WTC11 (cell line): ENCODE measurements at regions not wholly inside any gene's neighbourhood (a gene's known extent, or its start where the extent isn't known, plus 50 kb on each side); places are given as distances from the start of the nearest gene placed in this dataset.
"Not testable (repeated sequence)": the region's sequence is repeated elsewhere in the genome, so short reads cannot be mapped to it uniquely, and the experiment has no call there.

Source experiments
- ATAC-seq: fragments of 200-7000 bp; cut with Tn5 transposase; 2 replicates; pipeline ENCODE4 v1.10.0; 2021; ENCODE audit warnings: mild to moderate bottlenecking, moderate library complexity
- CTCF ChIA-PET: fragments of 300-600 bp; sonication (Branson Sonifier 250); formaldehyde crosslinking; loops from one replicate; lab custom pipeline; 2021; ENCODE audit warnings: antibody characterized with exemption; lab: Charles Lee
- POLR2A ChIA-PET: fragments of 350-600 bp; sonication (Branson Sonifier 250); formaldehyde crosslinking; loops from one replicate; lab custom pipeline; 2021; ENCODE audit warnings: antibody characterized with exemption; lab: Charles Lee
- DNase-seq: peaks from one replicate; pipeline ENCODE4 v3.0.0; 2021; ENCODE audit warnings: low spot score
- H3K27ac Mint-ChIP-seq: 2 replicates; pipeline ENCODE4 v1.8.0; 2021; ENCODE audit warnings: mixed read lengths
- H3K27me3 Mint-ChIP-seq: 2 replicates; pipeline ENCODE4 v1.8.0; 2021; ENCODE audit warnings: low read depth, mild to moderate bottlenecking, moderate library complexity, mixed read lengths
- H3K36me3 Mint-ChIP-seq: 2 replicates; pipeline ENCODE4 v1.8.0; 2021; ENCODE audit warnings: mixed read lengths
- H3K4me1 Mint-ChIP-seq: 2 replicates; pipeline ENCODE4 v1.8.0; 2022; ENCODE audit warnings: mixed read lengths
- H3K4me3 Mint-ChIP-seq: 2 replicates; pipeline ENCODE4 v1.8.0; 2021; ENCODE audit warnings: mild to moderate bottlenecking, moderate library complexity, mixed read lengths
- H3K9me3 Mint-ChIP-seq: 2 replicates; pipeline ENCODE4 v1.8.0; 2021; ENCODE audit warnings: mixed read lengths
- FOXP1 ChIP-seq: sonication (generic); formaldehyde crosslinking; IDR thresholded peaks from 2 replicates; pipeline ENCODE4 v1.8.0; 2022; ENCODE audit warnings: missing genetic modification reagents, mild to moderate bottlenecking, moderate library complexity, borderline replicate concordance
- GABPB1 ChIP-seq: sonication (generic); formaldehyde crosslinking; IDR thresholded peaks from 2 replicates; pipeline ENCODE4 v1.8.1; 2023; ENCODE audit warnings: mild to moderate bottlenecking, missing genetic modification reagents
- GTF2I ChIP-seq: fragments of 250-450 bp; sonication (Bioruptor Pico); conservative IDR thresholded peaks from 2 replicates; pipeline ENCODE4 v1.4.0; 2021; ENCODE audit warnings: mild to moderate bottlenecking
- HMGA2 ChIP-seq: fragments of 250-450 bp; sonication (Bioruptor Pico); IDR thresholded peaks from 2 replicates; pipeline ENCODE4 v1.4.0; 2021; ENCODE audit warnings: mild to moderate bottlenecking, moderate library complexity
- IRF2 ChIP-seq: sonication (generic); formaldehyde crosslinking; IDR thresholded peaks from 2 replicates; pipeline ENCODE4 v1.8.0; 2022; ENCODE audit warnings: low read depth, missing genetic modification reagents, borderline replicate concordance
- NFATC4 ChIP-seq: fragments of 250-450 bp; sonication (Bioruptor Pico); IDR thresholded peaks from 2 replicates; pipeline ENCODE4 v1.9.0; 2021; ENCODE audit warnings: mild to moderate bottlenecking
- NFE2L1 ChIP-seq: sonication (generic); formaldehyde crosslinking; IDR thresholded peaks from 2 replicates; pipeline ENCODE4 v1.8.1; 2023; ENCODE audit warnings: missing genetic modification reagents
- NFYB ChIP-seq: sonication (generic); formaldehyde crosslinking; conservative IDR thresholded peaks from 2 replicates; pipeline ENCODE4 v1.8.0; 2022; ENCODE audit warnings: low read depth, missing genetic modification reagents
- PRRX2 ChIP-seq: fragments of 250-450 bp; sonication (Bioruptor Pico); IDR thresholded peaks from 2 replicates; pipeline ENCODE4 v1.8.0; 2021; ENCODE audit warnings: mild to moderate bottlenecking
- SOX15 ChIP-seq: fragments of 250-450 bp; sonication (Bioruptor Pico); IDR thresholded peaks from 2 replicates; pipeline ENCODE4 v1.9.0; 2021; ENCODE audit warnings: mild to moderate bottlenecking
- TCF7 ChIP-seq: sonication (generic); formaldehyde crosslinking; IDR thresholded peaks from 2 replicates; pipeline ENCODE4 v1.8.0; 2022; ENCODE audit warnings: mild to moderate bottlenecking, low read depth, missing genetic modification reagents, moderate library complexity
- ZNF121 ChIP-seq: sonication (generic); formaldehyde crosslinking; IDR thresholded peaks from 2 replicates; pipeline ENCODE4 v1.8.0; 2023; ENCODE audit warnings: missing genetic modification reagents
- ZNF219 ChIP-seq: sonication (generic); formaldehyde crosslinking; IDR thresholded peaks from 2 replicates; pipeline ENCODE4 v1.8.0; 2023; ENCODE audit warnings: missing genetic modification reagents, mild to moderate bottlenecking, borderline replicate concordance
- ZNF263 ChIP-seq: sonication (generic); formaldehyde crosslinking; IDR thresholded peaks from 2 replicates; pipeline ENCODE4 v1.8.1; 2022; ENCODE audit warnings: low read depth, mild to moderate bottlenecking, moderate library complexity, missing genetic modification reagents
- ZNF423 ChIP-seq: fragments of 250-450 bp; sonication (Bioruptor Pico); IDR thresholded peaks from 2 replicates; pipeline ENCODE4 v2.1.2; 2022; ENCODE audit warnings: mild to moderate bottlenecking, moderate library complexity
- TF ChIP-seq, protein P1 (sequence below): sonication (generic); formaldehyde crosslinking; IDR thresholded peaks from 2 replicates; pipeline ENCODE4 v1.8.0; 2023; ENCODE audit warnings: mild to moderate bottlenecking, missing genetic modification reagents
- TF ChIP-seq, protein P2 (sequence below): sonication (generic); formaldehyde crosslinking; IDR thresholded peaks from 2 replicates; pipeline ENCODE4 v1.8.1; 2023; ENCODE audit warnings: mild to moderate bottlenecking, missing genetic modification reagents
- TF ChIP-seq, protein P3 (sequence below): sonication (generic); formaldehyde crosslinking; IDR thresholded peaks from 2 replicates; pipeline ENCODE4 v1.8.0; 2022; ENCODE audit warnings: missing genetic modification reagents

DNA sequence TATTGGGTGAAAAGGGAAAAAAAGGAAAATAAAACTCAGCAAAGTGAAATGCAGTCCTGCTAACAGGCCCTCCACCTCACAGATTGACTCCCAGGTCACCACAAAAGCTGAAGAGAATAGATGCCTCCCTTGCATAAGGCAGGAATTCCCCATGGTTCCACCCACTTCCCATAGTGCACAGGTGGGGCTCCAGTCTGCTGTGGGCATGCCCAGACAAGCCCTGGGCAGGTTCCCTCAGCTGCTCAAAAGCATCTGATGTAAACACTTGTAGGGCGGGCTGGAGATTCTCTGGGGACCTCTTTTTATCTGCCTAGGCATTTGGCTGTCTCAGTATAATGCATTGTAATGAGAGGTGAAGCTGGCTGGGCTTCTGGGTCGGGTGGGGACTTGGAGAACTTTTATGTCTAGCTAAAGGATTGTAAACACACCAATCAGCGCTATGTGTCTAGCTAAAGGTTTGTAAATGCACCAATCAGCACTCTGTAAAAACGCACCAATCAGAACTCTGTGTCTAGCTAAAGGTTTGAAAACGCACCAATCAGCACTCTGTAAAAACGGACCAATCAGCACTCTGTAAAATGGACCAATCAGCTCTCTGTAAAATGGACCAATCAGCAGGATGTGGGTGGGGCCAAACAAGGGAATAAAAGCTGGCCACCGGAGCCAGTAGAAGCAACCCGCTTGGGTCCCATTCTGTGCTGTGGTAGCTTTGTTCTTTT, 1231.5 kb downstream of the ADGRL3 start:
- not testable (repeated sequence) for DNase-seq
- peak; percentile 54 for TF ChIP-seq NFYB (CRISPR knock-in tag)
- TF ChIP-seq, all 79 proteins: peak for 1; not testable (repeated sequence) for 78
- H3K4me3 Mint-ChIP-seq, CTCF ChIA-PET, POLR2A ChIA-PET, H3K27me3 Mint-ChIP-seq: not testable (repeated sequence)
- Mint-ChIP-seq H3K4me1 (peaks cover 17% of the 10 kb centered on the region), H3K9me3 (peaks cover 31% of the 10 kb centered on the region), H3K36me3 (peaks cover 13% of the 10 kb centered on the region), H3K27ac (peak overlapping the region; percentile 41; the same call in 1 of the 2 replicates)
- ATAC-seq = 0 out of 2 replicates have a peak, but pooled peaks have one; percentile 34

DNA sequence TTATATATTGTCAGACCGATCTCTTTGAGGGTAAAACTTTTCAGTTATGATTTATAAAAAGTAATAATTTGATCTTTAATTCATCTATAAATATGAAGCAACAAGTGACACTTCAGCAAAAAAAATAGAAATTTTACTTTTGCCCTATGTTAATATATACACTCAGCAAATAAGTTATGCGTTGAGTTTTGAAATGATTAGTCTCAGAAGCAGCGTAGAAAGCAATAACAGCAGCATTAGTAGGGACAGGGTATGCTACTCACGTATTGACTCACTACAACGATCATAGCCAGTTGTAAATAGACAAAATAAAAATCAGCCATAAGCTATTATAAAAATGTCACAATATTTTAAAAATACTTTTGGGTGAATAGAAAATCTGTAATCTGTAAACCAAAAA, 1229.2 kb downstream of the ADGRL3 start:
- Mint-ChIP-seq H3K4me1 (peaks cover 17% of the 10 kb centered on the region), H3K4me3 (no peak overlapping the region), H3K9me3 (peaks cover 23% of the 10 kb centered on the region), H3K36me3 (peaks cover 9% of the 10 kb centered on the region), H3K27ac (no peak overlapping the region), H3K27me3 (no peaks in the 10 kb centered on the region)
- POLR2A ChIA-PET = no interaction called here
- ATAC-seq = no peak
- TF ChIP-seq SOX15 (no peak), ZNF121 (CRISPR knock-in tag) (no peak)
- no peak for DNase-seq
- CTCF ChIA-PET = no interaction called here

DNA sequence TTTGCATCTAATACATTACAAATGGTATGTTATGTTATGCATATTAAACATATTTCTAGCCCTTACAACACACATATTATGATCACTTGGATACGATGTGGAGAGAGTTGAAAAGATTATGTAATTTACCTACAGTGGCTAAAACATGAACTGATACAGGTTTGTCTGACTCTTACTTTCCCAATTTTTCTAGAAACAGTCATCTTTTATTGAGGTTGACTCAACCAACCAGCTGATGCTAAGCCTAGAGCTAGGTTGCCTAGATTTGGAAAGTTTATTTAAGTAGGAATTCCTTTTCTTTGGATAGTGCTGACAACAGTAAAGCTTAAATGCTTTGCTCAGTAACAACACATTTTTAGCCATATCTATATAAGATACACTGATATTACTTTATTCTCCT, 1215.1 kb downstream of the ADGRL3 start:
- POLR2A ChIA-PET = no interaction called here

DNA sequence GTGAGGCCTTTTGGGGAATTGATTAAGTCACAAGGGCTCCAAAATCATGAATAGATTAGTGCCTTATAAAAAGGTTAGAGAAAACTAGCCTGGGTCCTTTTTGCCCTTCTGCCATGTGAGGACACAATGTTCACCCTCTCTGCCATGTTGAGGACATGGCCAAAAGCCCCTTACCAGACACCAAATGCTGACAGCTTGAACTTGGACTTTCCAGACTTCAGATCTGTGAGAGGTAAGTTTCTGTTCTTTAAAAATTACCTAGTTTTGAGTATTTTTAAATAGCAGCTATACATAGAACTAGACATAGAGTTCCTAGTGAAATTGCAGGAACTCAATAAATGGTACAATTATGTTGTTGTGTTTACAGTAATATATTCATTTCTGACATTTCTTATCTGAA, 1214.4 kb downstream of the ADGRL3 start:
- H3K9me3 Mint-ChIP-seq = 0 out of 2 replicates have a peak, but pooled peaks cover 4% of the 10 kb centered on the region
- H3K4me3 Mint-ChIP-seq = no peak overlapping the region
- H3K27me3 Mint-ChIP-seq = no peaks in the 10 kb centered on the region
- H3K27ac Mint-ChIP-seq = no peak overlapping the region
- H3K36me3 Mint-ChIP-seq = no peaks in the 10 kb centered on the region
- ChIA-PET POLR2A (no interaction called here), CTCF (no interaction called here)
- ATAC-seq (no peak), DNase-seq (no peak)
- H3K4me1 Mint-ChIP-seq = no peaks in the 10 kb centered on the region
- no peak for TF ChIP-seq PRRX2 (CRISPR knock-in tag)
- no peak for TF ChIP-seq ZNF423 (CRISPR knock-in tag)
- no peak for TF ChIP-seq ZNF219 (CRISPR knock-in tag)
- no peak for TF ChIP-seq NFE2L1 (CRISPR knock-in tag)
- TF ChIP-seq GABPB1 = no peak
- TF ChIP-seq NFYB (CRISPR knock-in tag) = no peak
- TF ChIP-seq, protein P1, sequence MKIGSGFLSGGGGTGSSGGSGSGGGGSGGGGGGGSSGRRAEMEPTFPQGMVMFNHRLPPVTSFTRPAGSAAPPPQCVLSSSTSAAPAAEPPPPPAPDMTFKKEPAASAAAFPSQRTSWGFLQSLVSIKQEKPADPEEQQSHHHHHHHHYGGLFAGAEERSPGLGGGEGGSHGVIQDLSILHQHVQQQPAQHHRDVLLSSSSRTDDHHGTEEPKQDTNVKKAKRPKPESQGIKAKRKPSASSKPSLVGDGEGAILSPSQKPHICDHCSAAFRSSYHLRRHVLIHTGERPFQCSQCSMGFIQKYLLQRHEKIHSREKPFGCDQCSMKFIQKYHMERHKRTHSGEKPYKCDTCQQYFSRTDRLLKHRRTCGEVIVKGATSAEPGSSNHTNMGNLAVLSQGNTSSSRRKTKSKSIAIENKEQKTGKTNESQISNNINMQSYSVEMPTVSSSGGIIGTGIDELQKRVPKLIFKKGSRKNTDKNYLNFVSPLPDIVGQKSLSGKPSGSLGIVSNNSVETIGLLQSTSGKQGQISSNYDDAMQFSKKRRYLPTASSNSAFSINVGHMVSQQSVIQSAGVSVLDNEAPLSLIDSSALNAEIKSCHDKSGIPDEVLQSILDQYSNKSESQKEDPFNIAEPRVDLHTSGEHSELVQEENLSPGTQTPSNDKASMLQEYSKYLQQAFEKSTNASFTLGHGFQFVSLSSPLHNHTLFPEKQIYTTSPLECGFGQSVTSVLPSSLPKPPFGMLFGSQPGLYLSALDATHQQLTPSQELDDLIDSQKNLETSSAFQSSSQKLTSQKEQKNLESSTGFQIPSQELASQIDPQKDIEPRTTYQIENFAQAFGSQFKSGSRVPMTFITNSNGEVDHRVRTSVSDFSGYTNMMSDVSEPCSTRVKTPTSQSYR (CRISPR knock-in tag) = no peak
- TF ChIP-seq IRF2 = no peak
- TF ChIP-seq, protein P2, sequence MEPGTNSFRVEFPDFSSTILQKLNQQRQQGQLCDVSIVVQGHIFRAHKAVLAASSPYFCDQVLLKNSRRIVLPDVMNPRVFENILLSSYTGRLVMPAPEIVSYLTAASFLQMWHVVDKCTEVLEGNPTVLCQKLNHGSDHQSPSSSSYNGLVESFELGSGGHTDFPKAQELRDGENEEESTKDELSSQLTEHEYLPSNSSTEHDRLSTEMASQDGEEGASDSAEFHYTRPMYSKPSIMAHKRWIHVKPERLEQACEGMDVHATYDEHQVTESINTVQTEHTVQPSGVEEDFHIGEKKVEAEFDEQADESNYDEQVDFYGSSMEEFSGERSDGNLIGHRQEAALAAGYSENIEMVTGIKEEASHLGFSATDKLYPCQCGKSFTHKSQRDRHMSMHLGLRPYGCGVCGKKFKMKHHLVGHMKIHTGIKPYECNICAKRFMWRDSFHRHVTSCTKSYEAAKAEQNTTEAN = no peak
- no peak for TF ChIP-seq GTF2I
- TF ChIP-seq SOX15 = no peak

More for the DNA sequence above, 1215.1 kb downstream of the ADGRL3 start:
- CTCF ChIA-PET = no interaction called here
- no peaks in the 10 kb centered on the region for H3K27me3 Mint-ChIP-seq
- H3K36me3 Mint-ChIP-seq = no peaks in the 10 kb centered on the region
- H3K9me3 Mint-ChIP-seq = peaks cover 7% of the 10 kb centered on the region
- H3K4me3 Mint-ChIP-seq = no peak overlapping the region
- no peak for ATAC-seq
- TF ChIP-seq ZNF263 (CRISPR knock-in tag) (no peak), NFATC4 (CRISPR knock-in tag) (no peak), FOXP1 (no peak), TCF7 (CRISPR knock-in tag) (no peak), HMGA2 (no peak), ZNF121 (CRISPR knock-in tag) (no peak)
- TF ChIP-seq, protein P1 (CRISPR knock-in tag) = no peak
- TF ChIP-seq, protein P3, sequence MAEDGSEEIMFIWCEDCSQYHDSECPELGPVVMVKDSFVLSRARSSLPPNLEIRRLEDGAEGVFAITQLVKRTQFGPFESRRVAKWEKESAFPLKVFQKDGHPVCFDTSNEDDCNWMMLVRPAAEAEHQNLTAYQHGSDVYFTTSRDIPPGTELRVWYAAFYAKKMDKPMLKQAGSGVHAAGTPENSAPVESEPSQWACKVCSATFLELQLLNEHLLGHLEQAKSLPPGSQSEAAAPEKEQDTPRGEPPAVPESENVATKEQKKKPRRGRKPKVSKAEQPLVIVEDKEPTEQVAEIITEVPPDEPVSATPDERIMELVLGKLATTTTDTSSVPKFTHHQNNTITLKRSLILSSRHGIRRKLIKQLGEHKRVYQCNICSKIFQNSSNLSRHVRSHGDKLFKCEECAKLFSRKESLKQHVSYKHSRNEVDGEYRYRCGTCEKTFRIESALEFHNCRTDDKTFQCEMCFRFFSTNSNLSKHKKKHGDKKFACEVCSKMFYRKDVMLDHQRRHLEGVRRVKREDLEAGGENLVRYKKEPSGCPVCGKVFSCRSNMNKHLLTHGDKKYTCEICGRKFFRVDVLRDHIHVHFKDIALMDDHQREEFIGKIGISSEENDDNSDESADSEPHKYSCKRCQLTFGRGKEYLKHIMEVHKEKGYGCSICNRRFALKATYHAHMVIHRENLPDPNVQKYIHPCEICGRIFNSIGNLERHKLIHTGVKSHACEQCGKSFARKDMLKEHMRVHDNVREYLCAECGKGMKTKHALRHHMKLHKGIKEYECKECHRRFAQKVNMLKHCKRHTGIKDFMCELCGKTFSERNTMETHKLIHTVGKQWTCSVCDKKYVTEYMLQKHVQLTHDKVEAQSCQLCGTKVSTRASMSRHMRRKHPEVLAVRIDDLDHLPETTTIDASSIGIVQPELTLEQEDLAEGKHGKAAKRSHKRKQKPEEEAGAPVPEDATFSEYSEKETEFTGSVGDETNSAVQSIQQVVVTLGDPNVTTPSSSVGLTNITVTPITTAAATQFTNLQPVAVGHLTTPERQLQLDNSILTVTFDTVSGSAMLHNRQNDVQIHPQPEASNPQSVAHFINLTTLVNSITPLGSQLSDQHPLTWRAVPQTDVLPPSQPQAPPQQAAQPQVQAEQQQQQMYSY (CRISPR knock-in tag) = no peak
- DNase-seq = no peak
- H3K27ac Mint-ChIP-seq = no peak overlapping the region
- H3K4me1 Mint-ChIP-seq = no peaks in the 10 kb centered on the region
